PC-9 (cell line): ENCODE measurements at regions not wholly inside any gene's neighbourhood (a gene's known extent, or its start where the extent isn't known, plus 50 kb on each side); places are given as distances from the start of the nearest gene placed in this dataset.

Experiments used
- BruUV-seq: library from RNA; stranded (reverse); fragments of 400-500 nt; replicated peaks from 2 replicates; lab custom pipeline; 2021; lab: Mats Ljungman, UMichigan
- CTCF ChIA-PET: fragments of 300-600 bp; sonication (Branson Sonifier 250); formaldehyde crosslinking; loops from one replicate; lab custom pipeline; 2022; ENCODE audit warnings: antibody characterized with exemption; lab: Charles Lee
- POLR2A ChIA-PET: fragments of 300-600 bp; sonication (Branson Sonifier 250); formaldehyde crosslinking; loops from one replicate; lab custom pipeline; 2022; ENCODE audit warnings: antibody characterized with exemption; ENCODE audit not compliant: unreplicated experiment; lab: Charles Lee
- DNase-seq, 2 experiments: peaks; one replicate each; pipeline versions ENCODE4 v3.0.0 to v3.0.0-alpha.2; 2015 to 2022; ENCODE audit warnings: mixed read lengths in 1 of 2
- H2AFZ ChIP-seq: fragments of 200-600 bp; sonication (generic); 2 replicates; pipeline ENCODE4 v1.8.1; 2017; ENCODE audit warnings: antibody characterized with exemption
- H3F3A ChIP-seq: fragments of 200-600 bp; sonication (generic); 2 replicates; pipeline ENCODE4 v1.8.1; 2017; ENCODE audit warnings: antibody characterized with exemption, mild to moderate bottlenecking, low read depth; ENCODE audit not compliant: insufficient read depth
- H3K27ac ChIP-seq: fragments of 200-600 bp; sonication (generic); 2 replicates; pipeline ENCODE4 v1.6.1; 2016; ENCODE audit warnings: mixed run types
- H3K27me3 ChIP-seq: fragments of 200-600 bp; sonication (generic); 2 replicates; pipeline ENCODE4 v1.6.1; 2016; ENCODE audit warnings: low read depth, mixed run types; ENCODE audit not compliant: insufficient read depth
- H3K36me3 ChIP-seq: fragments of 200-600 bp; sonication (generic); 2 replicates; pipeline ENCODE4 v1.6.1; 2016; ENCODE audit warnings: low read depth, mixed run types
- H3K4me1 ChIP-seq: fragments of 200-600 bp; sonication (generic); replicated peaks from 2 replicates; pipeline ENCODE4 v1.6.1; 2016; ENCODE audit warnings: mixed run types; ENCODE audit not compliant: insufficient read depth
- H3K4me2 ChIP-seq: fragments of 200-600 bp; sonication (generic); 2 replicates; pipeline ENCODE4 v1.6.1; 2017; ENCODE audit warnings: mixed run types
- H3K4me3 ChIP-seq: fragments of 200-600 bp; sonication (generic); 2 replicates; pipeline ENCODE4 v1.6.1; 2016; ENCODE audit warnings: mixed run types
- H3K79me2 ChIP-seq: fragments of 200-600 bp; sonication (generic); 2 replicates; pipeline ENCODE4 v1.6.1; 2017; ENCODE audit warnings: low read depth, mixed run types
- H3K9me2 ChIP-seq: fragments of 200-600 bp; sonication (generic); 2 replicates; pipeline ENCODE4 v1.8.1; 2017; ENCODE audit warnings: mild to moderate bottlenecking; ENCODE audit not compliant: insufficient read depth
- H3K9me3 ChIP-seq: fragments of 200-600 bp; sonication (generic); 2 replicates; pipeline ENCODE4 v1.8.1; 2016; ENCODE audit warnings: low read depth; ENCODE audit not compliant: insufficient read depth
- H4K20me1 ChIP-seq: fragments of 200-600 bp; sonication (generic); 2 replicates; pipeline ENCODE4 v1.8.1; 2017; ENCODE audit not compliant: insufficient read depth
- CTCF ChIP-seq: fragments of 200-600 bp; sonication (generic); conservative IDR thresholded peaks from 2 replicates; pipeline ENCODE4 v1.6.1; 2017; ENCODE audit warnings: mixed run types, antibody characterized with exemption, mild to moderate bottlenecking, moderate library complexity
- EZH2 ChIP-seq: fragments of 200-600 bp; sonication (generic); IDR thresholded peaks from 2 replicates; pipeline ENCODE4 v1.8.0; 2017; ENCODE audit warnings: antibody characterized with exemption, low read depth
- intact Hi-C: fragments of 100-400 bp; cut with micrococcal nuclease; formaldehyde crosslinking; loops from one replicate; pipeline ENCODE4 v1.10.0; 2022; ENCODE audit not compliant: unreplicated experiment

DNA sequence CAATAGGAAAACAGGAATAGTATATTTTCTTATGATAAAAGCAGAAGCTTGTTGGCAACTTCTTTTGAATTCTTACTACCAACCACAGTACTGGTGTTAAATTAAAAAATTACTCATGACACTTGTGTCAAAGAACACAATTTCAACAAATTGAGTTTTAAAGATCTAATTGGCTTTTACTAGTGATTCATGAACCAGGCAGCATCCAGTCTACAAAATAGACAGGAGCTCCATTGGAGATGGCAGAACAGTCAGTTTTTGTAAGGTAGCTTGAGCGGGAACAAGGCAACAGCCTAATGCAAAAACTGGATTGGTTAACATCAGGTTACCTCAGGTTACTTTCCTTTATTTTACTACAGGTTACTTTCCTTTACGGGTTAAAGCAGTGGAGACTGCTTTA is 181.3 kb upstream of the THBS1 start:
- no peaks in the 10 kb centered on the region for H3K36me3 ChIP-seq
- TF ChIP-seq EZH2 (no peak), CTCF (no peak)
- no peak overlapping the region for H3K27ac ChIP-seq
- H2AFZ ChIP-seq = no peak overlapping the region
- peaks cover 23% of the 10 kb centered on the region for H3K4me1 ChIP-seq
- H3K27me3 ChIP-seq = no peaks in the 10 kb centered on the region
- no peaks in the 10 kb centered on the region for H3K9me3 ChIP-seq
- POLR2A ChIA-PET = no interaction called here
- H4K20me1 ChIP-seq = no peaks in the 10 kb centered on the region
- CTCF ChIA-PET = no interaction called here
- no peak overlapping the region for H3K4me3 ChIP-seq
- H3F3A ChIP-seq = peaks cover 21% of the 10 kb centered on the region
- intact Hi-C loops = no loop called here
- no TSS peak for BruUV-seq
- no peaks in the 10 kb centered on the region for H3K79me2 ChIP-seq
- DNase-seq = no peak
- no peaks in the 10 kb centered on the region for H3K9me2 ChIP-seq
- no peak overlapping the region for H3K4me2 ChIP-seq

GRCh38 chr15:39400002-39400401 is 180.9 kb upstream of the THBS1 start:
- Histone ChIP-seq H3K27me3 (no peaks in the 10 kb centered on the region), H2AFZ (no peak overlapping the region), H3K27ac (no peak overlapping the region), H4K20me1 (no peaks in the 10 kb centered on the region), H3K36me3 (no peaks in the 10 kb centered on the region), H3K9me2 (no peaks in the 10 kb centered on the region), H3K9me3 (no peaks in the 10 kb centered on the region), H3F3A (peaks cover 20% of the 10 kb centered on the region), H3K4me1 (peaks cover 23% of the 10 kb centered on the region), H3K4me3 (no peak overlapping the region), H3K4me2 (no peak overlapping the region), H3K79me2 (no peaks in the 10 kb centered on the region)
- ChIA-PET CTCF (no interaction called here), POLR2A (no interaction called here)
- no peak for TF ChIP-seq EZH2
- TF ChIP-seq CTCF = no peak
- no peak for DNase-seq
- no TSS peak for BruUV-seq
- intact Hi-C loops = no loop called here

DNA sequence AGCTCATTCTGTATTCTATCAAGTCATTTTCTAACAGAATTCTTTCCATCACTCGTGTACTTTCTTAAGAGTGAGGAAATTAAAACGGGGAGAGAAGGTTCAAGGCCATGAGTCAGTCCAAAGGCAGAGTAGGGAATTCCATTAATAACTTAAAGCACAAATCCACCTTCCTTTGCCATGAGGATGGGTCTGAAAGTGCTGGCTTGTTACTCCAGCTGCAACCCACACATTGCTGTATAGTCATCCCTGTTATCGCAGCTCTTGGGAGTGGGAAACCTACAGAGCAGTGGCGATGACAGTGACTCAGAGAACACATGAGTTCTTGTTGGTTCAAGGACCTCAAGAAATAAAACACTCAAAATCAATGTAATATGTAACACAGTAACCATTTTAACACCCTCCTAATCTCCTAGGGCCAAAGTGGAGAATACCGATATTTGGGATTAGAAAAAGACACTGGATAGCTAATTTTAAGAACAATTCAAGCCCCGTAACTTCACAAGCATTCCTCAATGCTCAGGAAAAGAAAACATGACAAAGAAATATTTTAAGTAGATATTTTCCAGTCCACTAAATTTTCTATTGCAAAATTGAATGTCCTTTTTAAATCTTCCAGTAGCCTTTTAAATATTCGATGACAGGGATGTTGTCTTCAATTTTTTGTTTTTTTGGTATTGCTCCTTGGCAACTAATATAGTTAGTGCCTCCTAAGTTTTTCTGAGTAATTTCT is 179.9 kb upstream of the THBS1 start:
- Histone ChIP-seq H3K36me3 (no peaks in the 10 kb centered on the region), H4K20me1 (no peaks in the 10 kb centered on the region), H3K4me2 (no peak overlapping the region), H3K9me3 (no peaks in the 10 kb centered on the region), H3K79me2 (no peaks in the 10 kb centered on the region), H3F3A (peaks cover 28% of the 10 kb centered on the region), H3K4me1 (peaks cover 32% of the 10 kb centered on the region), H3K27me3 (no peaks in the 10 kb centered on the region), H2AFZ (no peak overlapping the region), H3K9me2 (no peaks in the 10 kb centered on the region), H3K4me3 (no peak overlapping the region), H3K27ac (no peak overlapping the region)
- no TSS peak for BruUV-seq
- intact Hi-C loops = no loop called here
- ChIA-PET POLR2A (no interaction called here), CTCF (no interaction called here)
- TF ChIP-seq CTCF = no peak
- TF ChIP-seq EZH2 = no peak
- DNase-seq = no peak
